H9 (cell line): ENCODE measurements at regions not wholly inside any gene's neighbourhood (a gene's known extent, or its start where the extent isn't known, plus 50 kb on each side); places are given as distances from the start of the nearest gene placed in this dataset.

Experiments
- DNase-seq: peaks from one replicate; pipeline ENCODE4 v3.0.0-alpha.2; 2017
- H2AFZ ChIP-seq: one replicate; pipeline ENCODE4 v1.6.1; 2013; ENCODE audit warnings: mild to moderate bottlenecking, low read length, control low read depth, moderate library complexity
- H2AK5ac ChIP-seq: 2 replicates; pipeline ENCODE4 v1.6.1; 2013; ENCODE audit warnings: low read length, control low read depth, mixed read lengths; ENCODE audit not compliant: insufficient read length
- H2BK120ac ChIP-seq: one replicate; pipeline ENCODE4 v1.6.1; 2013; ENCODE audit warnings: low read depth, mild to moderate bottlenecking, low read length, control low read depth, inconsistent platforms; ENCODE audit not compliant: poor library complexity, severe bottlenecking
- H2BK12ac ChIP-seq: 2 replicates; pipeline ENCODE4 v1.6.1; 2013; ENCODE audit warnings: low read length, control low read depth, mixed read lengths, low read depth; ENCODE audit not compliant: insufficient read length
- H2BK15ac ChIP-seq: 2 replicates; pipeline ENCODE4 v1.6.1; 2013; ENCODE audit warnings: low read depth, low read length, control low read depth
- H2BK20ac ChIP-seq: one replicate; pipeline ENCODE4 v1.6.1; 2013; ENCODE audit warnings: low read depth, mild to moderate bottlenecking, low read length, control low read depth, inconsistent platforms; ENCODE audit not compliant: poor library complexity, severe bottlenecking
- H2BK5ac ChIP-seq: 2 replicates; pipeline ENCODE4 v1.6.1; 2013; ENCODE audit warnings: low read length, control low read depth, mixed read lengths; ENCODE audit not compliant: insufficient read length
- H3K14ac ChIP-seq: 2 replicates; pipeline ENCODE4 v1.6.1; 2013; ENCODE audit warnings: low read length, control low read depth; ENCODE audit not compliant: insufficient read depth
- H3K18ac ChIP-seq: 2 replicates; pipeline ENCODE4 v1.6.1; 2013; ENCODE audit warnings: low read depth, mild to moderate bottlenecking, mixed read lengths, low read length, control low read depth; ENCODE audit not compliant: insufficient read length
- H3K23ac ChIP-seq: 2 replicates; pipeline ENCODE4 v1.6.1; 2013; ENCODE audit warnings: low read length, control low read depth, mixed read lengths, low read depth; ENCODE audit not compliant: insufficient read length
- H3K23me2 ChIP-seq: 2 replicates; pipeline ENCODE4 v1.6.1; 2013; ENCODE audit warnings: low read depth, mild to moderate bottlenecking, mixed read lengths, low read length, control low read depth; ENCODE audit not compliant: insufficient read length, poor library complexity, severe bottlenecking
- H3K27ac ChIP-seq: 2 replicates; pipeline ENCODE4 v1.5.1; 2013; ENCODE audit warnings: low read length, control low read depth, mixed read lengths, low read depth; ENCODE audit not compliant: insufficient read length
- H3K27me3 ChIP-seq: 2 replicates; pipeline ENCODE4 v1.6.1; 2013; ENCODE audit warnings: low read length, control low read depth, inconsistent platforms; ENCODE audit not compliant: insufficient read depth
- H3K4ac ChIP-seq: 2 replicates; pipeline ENCODE4 v1.6.1; 2013; ENCODE audit warnings: low read depth, mild to moderate bottlenecking, control low read depth, inconsistent platforms, low read length, moderate library complexity
- H3K4me1 ChIP-seq: 2 replicates; pipeline ENCODE4 v1.6.1; 2013; ENCODE audit warnings: low read length, control low read depth, inconsistent platforms; ENCODE audit not compliant: insufficient read depth
- H3K4me2 ChIP-seq: 2 replicates; pipeline ENCODE4 v1.6.1; 2013; ENCODE audit warnings: low read length, control low read depth, mixed read lengths; ENCODE audit not compliant: insufficient read length, insufficient read depth
- H3K56ac ChIP-seq: 2 replicates; pipeline ENCODE4 v1.6.1; 2013; ENCODE audit warnings: low read depth, mild to moderate bottlenecking, mixed read lengths, low read length, control low read depth; ENCODE audit not compliant: insufficient read length
- H3K79me1 ChIP-seq: 2 replicates; pipeline ENCODE4 v1.6.1; 2013; ENCODE audit warnings: low read depth, mild to moderate bottlenecking, moderate library complexity, low read length, control low read depth, inconsistent platforms; ENCODE audit not compliant: insufficient read depth, poor library complexity, severe bottlenecking
- H3K79me2 ChIP-seq: 2 replicates; pipeline ENCODE4 v1.6.1; 2013; ENCODE audit warnings: low read length, control low read depth, inconsistent platforms; ENCODE audit not compliant: insufficient read depth
- H3K9ac ChIP-seq: 2 replicates; pipeline ENCODE4 v1.6.1; 2013; ENCODE audit warnings: low read length, control low read depth, mixed read lengths; ENCODE audit not compliant: insufficient read length; ENCODE audit errors: extremely low read depth
- H3K9me3 ChIP-seq: one replicate; pipeline ENCODE4 v1.6.1; 2013; ENCODE audit warnings: low read depth, low read length, inconsistent platforms; ENCODE audit not compliant: control insufficient read depth
- H3T11ph ChIP-seq: one replicate; pipeline ENCODE4 v1.6.1; 2013; ENCODE audit warnings: mild to moderate bottlenecking, low read length, control low read depth, inconsistent platforms
- H4K20me1 ChIP-seq: one replicate; pipeline ENCODE4 v1.6.1; 2013; ENCODE audit not compliant: control insufficient read depth, insufficient read length, insufficient read depth
- H4K5ac ChIP-seq: 2 replicates; pipeline ENCODE4 v1.6.1; 2013; ENCODE audit warnings: low read depth, mild to moderate bottlenecking, mixed read lengths, low read length, control low read depth; ENCODE audit not compliant: insufficient read length
- H4K8ac ChIP-seq: replicated peaks from 2 replicates; pipeline ENCODE4 v1.6.1; 2013; ENCODE audit warnings: low read length, control low read depth, mixed read lengths, low read depth; ENCODE audit not compliant: insufficient read length
- H4K91ac ChIP-seq: 2 replicates; pipeline ENCODE4 v1.6.1; 2013; ENCODE audit warnings: low read depth, mild to moderate bottlenecking, moderate library complexity, mixed read lengths, low read length, control low read depth; ENCODE audit not compliant: insufficient read length
- H3K27ac Mint-ChIP-seq, 3 experiments: 2 replicates in 2 of 3; 3 replicates in 1 of 3; pipeline ENCODE4 v1.8.0; 2020 to 2021; ENCODE audit warnings: mixed read lengths in 3 of 3, mild to moderate bottlenecking in 1 of 3, moderate library complexity in 1 of 3
- H3K27me3 Mint-ChIP-seq: 2 replicates; pipeline ENCODE4 v1.8.0; 2021; ENCODE audit warnings: low read depth, mild to moderate bottlenecking, moderate library complexity, mixed read lengths
- H3K36me3 Mint-ChIP-seq, 3 experiments: 2 replicates in 2 of 3; 3 replicates in 1 of 3; pipeline ENCODE4 v1.8.0; 2020 to 2021; ENCODE audit warnings: low read depth in 3 of 3, mixed read lengths in 3 of 3; ENCODE audit not compliant: insufficient read depth in 1 of 3
- H3K4me1 Mint-ChIP-seq, 2 experiments: 2 replicates each; pipeline ENCODE4 v1.8.0; 2020; ENCODE audit warnings: mixed read lengths in 2 of 2
- H3K4me3 Mint-ChIP-seq, 2 experiments: 2 replicates in 1 of 2; 3 replicates in 1 of 2; pipeline ENCODE4 v1.8.0; 2020 to 2021; ENCODE audit warnings: mild to moderate bottlenecking in 2 of 2, mixed read lengths in 2 of 2, moderate library complexity in 1 of 2
- H3K9me3 Mint-ChIP-seq, 2 experiments: 2 replicates in 1 of 2; 3 replicates in 1 of 2; pipeline ENCODE4 v1.8.0; 2020; ENCODE audit warnings: mild to moderate bottlenecking in 2 of 2, mixed read lengths in 2 of 2, moderate library complexity in 1 of 2
- WGBS: extraction: QIAGEN DNeasy Blood & Tissue Kit; methylation state at CpG from one replicate; pipeline ENCODE4 v1.1.7; 2013; ENCODE audit warnings: missing lambda C conversion rate, low lambda C conversion rate, mixed read lengths; ENCODE audit not compliant: insufficient read length; ENCODE audit errors: extremely low coverage; 5-methylcytosine and 5-hydroxymethylcytosine counted together
- TF ChIP-seq, protein P1 (sequence below): fragments of 200-600 bp; sonication (generic); conservative IDR thresholded peaks from 3 replicates; pipeline ENCODE4 v1.8.0; 2021; ENCODE audit warnings: antibody characterized with exemption, mild to moderate bottlenecking

DNA sequence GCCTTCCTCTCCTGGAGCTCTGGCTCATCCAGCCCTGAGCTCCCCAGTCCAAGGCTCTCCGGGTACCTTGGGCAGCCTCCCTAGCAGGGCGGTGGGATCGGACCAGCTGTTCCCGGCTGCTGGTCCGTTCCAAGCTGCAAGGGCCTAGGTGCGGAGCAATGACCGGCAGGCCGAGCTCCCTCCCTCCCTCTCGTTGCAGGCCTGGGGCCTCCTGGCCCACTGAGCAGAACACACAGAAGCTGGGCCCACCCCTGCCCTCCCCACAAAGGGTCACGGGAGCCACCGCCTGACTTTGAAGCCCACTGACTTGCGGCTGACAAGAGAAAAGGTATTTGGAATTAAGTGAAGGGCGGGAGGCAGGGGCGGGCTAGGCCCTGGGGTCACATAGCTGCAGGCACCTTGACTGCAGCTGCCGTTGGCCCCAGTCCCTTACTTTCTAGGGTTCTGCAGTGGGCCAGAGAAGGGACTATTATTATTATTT, 104.7 kb upstream of the IER5L start:
- H2BK20ac ChIP-seq = no peak overlapping the region
- no peak overlapping the region for H2BK15ac ChIP-seq
- no peak overlapping the region for H3T11ph ChIP-seq
- H3K4me1 ChIP-seq = peaks cover 5% of the 10 kb centered on the region; the same call in 1 of the 2 replicates
- H3K4ac ChIP-seq = no peak overlapping the region
- H3K79me2 ChIP-seq = no peaks in the 10 kb centered on the region
- WGBS = no CpG with 5 or more reads among the region's 15 CpGs
- H3K14ac ChIP-seq = no peak overlapping the region
- H3K9me3 ChIP-seq = no peaks in the 10 kb centered on the region
- H2BK12ac ChIP-seq = no peak overlapping the region
- no peak overlapping the region for H2AK5ac ChIP-seq
- no peak overlapping the region for H4K5ac ChIP-seq
- H3K27ac ChIP-seq = no peak overlapping the region
- peak; percentile 45 for DNase-seq
- no peaks in the 10 kb centered on the region for H4K20me1 ChIP-seq
- no peak overlapping the region for H2BK120ac ChIP-seq
- TF ChIP-seq, protein P1, sequence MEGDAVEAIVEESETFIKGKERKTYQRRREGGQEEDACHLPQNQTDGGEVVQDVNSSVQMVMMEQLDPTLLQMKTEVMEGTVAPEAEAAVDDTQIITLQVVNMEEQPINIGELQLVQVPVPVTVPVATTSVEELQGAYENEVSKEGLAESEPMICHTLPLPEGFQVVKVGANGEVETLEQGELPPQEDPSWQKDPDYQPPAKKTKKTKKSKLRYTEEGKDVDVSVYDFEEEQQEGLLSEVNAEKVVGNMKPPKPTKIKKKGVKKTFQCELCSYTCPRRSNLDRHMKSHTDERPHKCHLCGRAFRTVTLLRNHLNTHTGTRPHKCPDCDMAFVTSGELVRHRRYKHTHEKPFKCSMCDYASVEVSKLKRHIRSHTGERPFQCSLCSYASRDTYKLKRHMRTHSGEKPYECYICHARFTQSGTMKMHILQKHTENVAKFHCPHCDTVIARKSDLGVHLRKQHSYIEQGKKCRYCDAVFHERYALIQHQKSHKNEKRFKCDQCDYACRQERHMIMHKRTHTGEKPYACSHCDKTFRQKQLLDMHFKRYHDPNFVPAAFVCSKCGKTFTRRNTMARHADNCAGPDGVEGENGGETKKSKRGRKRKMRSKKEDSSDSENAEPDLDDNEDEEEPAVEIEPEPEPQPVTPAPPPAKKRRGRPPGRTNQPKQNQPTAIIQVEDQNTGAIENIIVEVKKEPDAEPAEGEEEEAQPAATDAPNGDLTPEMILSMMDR = no peak
- peak overlapping the region; percentile 27 for H3K4me2 ChIP-seq
- no peaks in the 10 kb centered on the region for H3K23me2 ChIP-seq
- H3K23ac ChIP-seq = no peak overlapping the region
- Mint-ChIP-seq H3K36me3 (no peaks in the 10 kb centered on the region), H3K27me3 (no peaks in the 10 kb centered on the region), H3K4me3 (peak overlapping the region in 1 of 2 experiments; percentile 41; a peak in 1 of 5 replicates), H3K27ac (peak overlapping the region in 1 of 3 experiments; percentile 35; a peak in 1 of 7 replicates), H3K4me1 (peaks cover 26 to 51% of the 10 kb centered on the region in 2 experiments), H3K9me3 (no peaks in the 10 kb centered on the region; a peak in 1 of 5 replicates)
- H3K9ac ChIP-seq = no peak overlapping the region
- H2AFZ ChIP-seq = no peak overlapping the region
- no peak overlapping the region for H2BK5ac ChIP-seq
- H3K18ac ChIP-seq = no peak overlapping the region
- no peak overlapping the region for H4K8ac ChIP-seq
- H4K91ac ChIP-seq = no peak overlapping the region
- H3K27me3 ChIP-seq = no peaks in the 10 kb centered on the region
- H3K79me1 ChIP-seq = no peaks in the 10 kb centered on the region
- H3K56ac ChIP-seq = no peak overlapping the region
